ENCODE measurements at regions not wholly inside any gene's neighbourhood (a gene's known extent, or its start where the extent isn't known, plus 50 kb on each side); places are given as distances from the start of the nearest gene placed in this dataset.

GRCh38 chr14:40197344-40197743 is 765.1 kb upstream of the FBXO33 start:
- TF ChIP-seq CTCF (IDR thresholded peaks at IDR 0.05) (no peak), POLR2AphosphoS5 (IDR thresholded peaks at IDR 0.05; ENCODE audit: low read depth, low read length) (no peak), REST (IDR thresholded peaks at IDR 0.05; ENCODE audit: insufficient read depth in 1 of 2, low read depth in 2 of 2, low read length in 1 of 2) (no peak), SIN3A (IDR thresholded peaks at IDR 0.05; ENCODE audit: borderline replicate concordance, insufficient read depth, low read depth, low read length) (no peak), TCF7L2 (IDR thresholded peaks at IDR 0.05; ENCODE audit: low read depth, low read length) (no peak)
- BruUV-seq (replicated peaks) = no TSS peak
- intact Hi-C loops (cut with micrococcal nuclease; ENCODE audit: unreplicated experiment) (no loop called here), in situ Hi-C loops (cut with HindIII; ENCODE audit: low pct_unique_long_range_greater_than_20kb, low sequenced_read_pairs) (no loop called here)
- Histone ChIP-seq H3K27me3 (ENCODE audit: control insufficient read depth, insufficient read depth, low read length) (no peaks in the 10 kb centered on the region), H3K36me3 (ENCODE audit: control insufficient read depth, insufficient read depth, low read length) (no peaks in the 10 kb centered on the region), H3K27ac (ENCODE audit: low read length) (no peak overlapping the region), H3K9me3 (ENCODE audit: control insufficient read depth, insufficient read depth, low read depth, low read length) (0 out of 2 replicates have a peak, but pooled peaks cover 2% of the 10 kb centered on the region), H3K4me3 (ENCODE audit: low read depth in 2 of 2, low read length in 2 of 2) (no peak overlapping the region), H3K4me1 (ENCODE audit: control insufficient read depth, insufficient read depth, low read length) (no peaks in the 10 kb centered on the region)
- ChIA-PET CTCF (no interaction called here), POLR2A (no interaction called here)
- ATAC-seq (no peak), DNase-seq (ENCODE audit: low read depth, low spot score) (no peak)

GRCh38 chr14:40188006-40188405 is 755.8 kb upstream of the FBXO33 start:
- ATAC-seq = no peak
- H3K36me3 ChIP-seq (ENCODE audit: control insufficient read depth, insufficient read depth, low read length) = no peaks in the 10 kb centered on the region
- in situ Hi-C loops (cut with HindIII; ENCODE audit: low pct_unique_long_range_greater_than_20kb, low sequenced_read_pairs) = no loop called here
- no peaks in the 10 kb centered on the region for H3K27me3 ChIP-seq (ENCODE audit: control insufficient read depth, insufficient read depth, low read length)
- CTCF ChIA-PET = no interaction called here
- H3K4me3 ChIP-seq (ENCODE audit: low read depth in 2 of 2, low read length in 2 of 2) = no peak overlapping the region
- POLR2A ChIA-PET = no interaction called here
- no peak for TF ChIP-seq POLR2AphosphoS5 (IDR thresholded peaks at IDR 0.05; ENCODE audit: low read depth, low read length)
- TF ChIP-seq REST (IDR thresholded peaks at IDR 0.05; ENCODE audit: insufficient read depth in 1 of 2, low read depth in 2 of 2, low read length in 1 of 2) = no peak
- no peak for TF ChIP-seq TCF7L2 (IDR thresholded peaks at IDR 0.05; ENCODE audit: low read depth, low read length)
- no peak for TF ChIP-seq CTCF (IDR thresholded peaks at IDR 0.05)
- no peak for TF ChIP-seq SIN3A (IDR thresholded peaks at IDR 0.05; ENCODE audit: borderline replicate concordance, insufficient read depth, low read depth, low read length)
- H3K4me1 ChIP-seq (ENCODE audit: control insufficient read depth, insufficient read depth, low read length) = no peaks in the 10 kb centered on the region
- no peak overlapping the region for H3K27ac ChIP-seq (ENCODE audit: low read length)
- no TSS peak for BruUV-seq (replicated peaks)
- no peak for DNase-seq (ENCODE audit: low read depth, low spot score)
- no peaks in the 10 kb centered on the region for H3K9me3 ChIP-seq (ENCODE audit: control insufficient read depth, insufficient read depth, low read depth, low read length)
- intact Hi-C loops (cut with micrococcal nuclease; ENCODE audit: unreplicated experiment) = no loop called here

All from Panc1 (cell line).